Activated CD4-positive, alpha-beta T cell treated with anti-CD3 and anti-CD28 coated beads, Interleukin-2, amount 50 U/mL, for 16 hours (primary cell): ENCODE measurements at regions not wholly inside any gene's neighbourhood (a gene's known extent, or its start where the extent isn't known, plus 50 kb on each side); places are given as distances from the start of the nearest gene placed in this dataset.

Source experiments
- DNase-seq: peaks from one replicate; pipeline ENCODE4 v3.0.0-alpha.2; 2020

DNA sequence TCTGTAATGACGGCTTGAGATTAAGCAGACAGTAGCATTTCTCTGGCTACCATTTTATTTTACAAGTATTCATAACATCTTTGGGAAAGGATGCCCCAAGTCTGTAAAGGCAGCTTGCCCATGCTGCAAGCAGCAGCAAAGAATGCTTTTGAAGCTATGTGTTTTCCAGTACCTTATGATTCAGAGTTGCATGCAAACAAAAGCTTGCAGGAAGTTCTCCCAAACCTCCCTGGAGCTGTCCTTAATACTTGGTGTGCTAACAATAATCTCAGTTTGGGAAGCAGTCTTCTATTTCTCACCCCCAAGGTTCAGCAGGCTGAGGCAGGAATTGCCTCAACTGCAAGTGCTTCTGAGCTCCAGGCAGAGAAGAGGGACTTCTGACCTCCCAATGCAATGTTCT lies 60.8 kb downstream of the CCNA1 start:
- DNase-seq: no peak

DNA sequence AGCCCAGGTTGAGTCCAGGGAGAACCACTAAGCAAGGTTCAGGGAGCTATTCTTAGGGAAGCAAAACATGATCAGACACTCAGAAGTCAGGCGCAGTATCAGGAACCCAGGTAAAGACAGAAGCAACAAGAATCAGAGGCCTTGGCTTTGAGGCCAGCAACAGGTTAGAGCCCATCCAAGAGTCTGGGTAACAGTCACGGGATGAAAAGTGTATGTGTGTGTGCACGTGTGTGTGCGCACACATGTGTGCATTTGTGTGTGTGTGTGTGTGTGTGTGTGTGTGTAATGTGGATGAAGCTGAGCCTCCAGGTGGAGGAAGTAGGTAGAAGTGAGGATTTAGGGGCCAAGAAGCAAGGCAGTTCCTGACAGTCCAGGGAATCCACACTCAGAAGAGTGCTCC lies 63.1 kb downstream of the CCNA1 start:
- no peak for DNase-seq

DNA sequence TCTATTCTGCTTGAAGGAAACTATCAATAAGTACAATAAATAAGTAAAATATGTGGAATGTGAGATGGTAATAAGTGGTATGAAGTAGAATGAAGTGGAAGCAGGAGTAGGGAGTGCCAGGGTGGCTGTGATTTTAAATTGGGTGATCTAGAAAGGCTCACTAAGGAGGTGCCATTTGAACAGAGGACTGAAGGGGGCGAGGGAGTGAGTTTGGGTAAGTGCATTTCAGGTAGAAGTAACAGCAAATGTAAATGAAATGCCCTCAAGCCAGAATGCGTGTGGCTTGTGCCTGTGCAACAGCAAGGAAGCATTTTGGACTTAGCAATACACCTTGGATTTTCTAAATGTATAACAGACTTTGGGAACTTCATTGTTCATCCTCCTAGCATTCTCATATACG lies 77.1 kb downstream of the CCNA1 start:
- no peak for DNase-seq

DNA sequence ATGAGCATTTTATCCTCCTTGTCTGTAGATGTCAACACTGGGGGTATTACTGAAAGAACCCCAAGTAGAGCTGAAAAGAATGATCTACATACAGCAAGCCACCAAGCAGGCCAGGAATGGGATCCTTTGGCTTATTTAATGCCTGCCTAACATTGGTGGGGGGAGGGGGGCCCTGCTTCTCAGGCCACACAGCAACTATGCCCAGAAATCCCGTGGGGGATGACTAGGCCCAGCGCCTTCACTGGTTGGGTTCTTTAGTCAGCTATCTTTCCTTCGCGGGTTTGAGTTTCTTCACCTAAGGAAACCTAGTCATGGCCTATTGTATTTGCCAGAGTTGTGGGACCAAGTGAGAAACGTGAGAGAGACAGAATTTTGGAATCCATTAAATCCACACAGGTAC lies 80.5 kb downstream of the CCNA1 start:
- no peak for DNase-seq

GRCh38 chr13:36513266-36513665 lies 81.0 kb downstream of the CCNA1 start:
- DNase-seq: no peak

- DNase-seq: no peak
Measured at GRCh38 chr13:36515466-36515865, 83.2 kb downstream of the CCNA1 start.

DNA sequence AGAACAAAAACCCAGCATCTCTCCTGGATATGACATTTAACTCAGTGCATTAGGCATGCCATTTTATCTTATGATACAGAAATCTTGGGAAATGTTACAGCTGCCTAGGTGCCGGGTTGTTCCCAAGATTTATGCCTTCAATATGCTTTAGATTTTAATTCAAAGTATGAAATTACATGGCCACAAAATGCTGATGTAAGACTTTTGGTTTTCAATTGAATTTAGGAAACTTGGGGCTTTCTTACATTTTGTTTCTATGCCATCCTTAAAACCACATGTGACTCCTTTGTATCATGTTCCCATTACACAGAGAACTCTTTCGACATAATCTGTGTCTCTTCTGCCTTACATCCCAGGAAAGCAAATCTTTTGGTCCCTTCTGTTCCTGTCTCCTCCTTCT lies 83.9 kb downstream of the CCNA1 start:
- DNase-seq: no peak

GRCh38 chr13:36518707-36519106 lies 86.4 kb downstream of the CCNA1 start:
- DNase-seq: no peak

DNA sequence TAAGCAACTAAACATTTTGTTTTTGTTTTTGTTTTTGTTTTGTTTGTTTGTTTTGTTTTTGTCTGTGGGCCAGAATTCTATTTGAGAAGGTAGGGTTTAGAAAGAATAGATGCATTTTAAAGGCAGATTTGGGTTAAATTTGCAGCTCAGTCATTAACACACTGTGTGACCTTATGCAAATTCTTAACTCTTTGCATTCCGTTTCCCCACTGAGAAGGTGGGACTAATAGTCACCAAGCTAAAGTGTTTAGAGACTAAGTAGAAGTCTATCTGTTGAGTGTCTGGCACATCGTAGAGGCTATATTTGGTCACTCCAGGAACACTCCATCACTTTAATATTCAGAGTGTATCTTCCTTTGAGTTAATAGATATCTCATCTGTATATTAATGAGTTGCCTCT lies 87.1 kb downstream of the CCNA1 start:
- no peak for DNase-seq

DNA sequence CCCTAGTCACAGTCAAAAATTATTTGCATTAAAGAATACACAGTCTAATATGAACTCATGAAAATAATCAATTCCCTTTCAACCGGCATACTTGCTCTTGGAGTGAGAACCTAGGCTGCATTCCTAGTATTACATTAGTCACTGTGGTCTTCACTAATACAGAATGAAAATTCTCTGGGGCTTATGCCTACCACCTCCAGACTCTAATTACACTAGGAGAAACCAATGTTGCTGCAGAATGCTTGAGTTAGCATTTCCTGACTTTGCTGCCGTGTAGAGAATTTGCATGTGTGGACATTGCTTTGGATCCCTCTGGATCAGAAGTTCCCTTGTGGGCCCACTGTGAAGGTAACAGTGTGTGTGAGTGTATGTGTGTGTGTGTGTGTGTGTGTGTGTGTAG lies 87.8 kb downstream of the CCNA1 start:
- no peak for DNase-seq

DNA sequence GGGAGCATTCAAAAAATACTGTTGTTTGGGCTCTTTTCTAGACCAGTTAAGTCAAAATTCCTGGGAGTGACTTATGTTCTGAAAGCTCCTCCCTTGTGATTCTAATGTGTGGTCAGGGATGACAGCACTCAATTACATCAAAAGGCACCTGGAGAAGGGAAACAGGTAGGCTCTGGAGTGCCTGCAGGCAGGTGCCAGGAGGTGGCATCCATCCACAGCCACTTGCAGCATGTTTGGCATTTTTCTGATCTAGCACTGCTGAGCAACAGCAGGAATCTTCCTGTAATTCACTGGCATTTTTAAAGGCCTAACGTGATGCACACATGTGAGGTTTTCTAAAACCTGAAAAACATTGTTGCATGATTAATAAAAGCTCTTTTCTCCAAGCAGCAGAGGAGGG lies 94.6 kb downstream of the CCNA1 start:
- no peak for DNase-seq

DNA sequence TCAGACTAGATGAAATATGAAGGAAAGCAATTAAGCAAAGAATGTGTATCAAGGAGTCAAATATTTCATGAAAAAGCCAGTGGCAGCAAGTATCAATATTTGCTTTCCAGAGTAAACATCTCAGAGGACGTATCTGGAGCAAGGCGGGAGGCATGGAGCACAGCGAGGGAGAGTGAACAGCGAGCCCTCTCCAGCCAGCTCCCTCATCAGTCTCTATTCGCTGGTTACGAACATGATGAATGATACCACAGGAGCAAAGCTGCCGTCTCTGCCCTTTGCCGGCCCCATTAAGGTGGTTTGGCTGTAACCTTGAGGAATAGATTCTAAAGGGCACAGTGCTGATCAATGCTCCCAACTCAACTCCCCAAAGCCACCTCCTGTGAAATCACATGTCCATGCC lies 95.8 kb downstream of the CCNA1 start:
- DNase-seq: no peak

DNA sequence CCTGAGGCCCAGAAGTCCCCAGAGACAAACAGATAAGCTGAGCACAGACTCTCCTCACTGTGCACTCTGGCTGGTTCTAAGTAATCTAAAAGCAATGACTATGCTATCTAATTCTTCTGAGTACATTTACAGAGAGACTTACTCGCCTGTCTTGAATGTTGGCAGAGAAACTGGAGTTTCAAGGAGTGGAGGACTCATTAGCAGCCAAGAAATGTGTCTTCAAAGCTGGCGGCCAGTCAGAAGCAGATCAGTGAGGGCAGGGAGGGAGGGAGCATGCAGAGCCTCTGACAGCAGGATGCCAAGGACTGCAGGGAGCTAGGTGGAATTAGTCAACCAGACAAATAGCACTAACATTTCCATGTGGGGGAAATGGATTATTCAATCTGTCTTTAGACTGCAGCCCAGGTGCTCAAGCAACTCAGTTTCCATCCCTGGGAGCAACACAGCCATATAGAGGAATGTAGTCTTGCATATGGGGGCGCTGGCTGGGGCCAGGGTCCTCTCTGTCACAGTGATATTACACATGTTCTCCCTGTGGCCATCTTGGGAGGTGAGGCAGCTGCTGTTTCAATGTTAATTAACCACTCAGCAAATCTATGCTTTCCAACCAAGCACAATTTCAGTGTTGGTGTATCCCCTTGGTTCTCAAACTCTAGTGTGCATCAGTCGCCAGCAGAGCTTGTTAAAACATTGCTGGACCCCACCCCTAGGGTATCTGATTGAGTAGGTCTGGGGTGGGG lies 97.9 kb downstream of the CCNA1 start:
- no peak for DNase-seq

- no peak for DNase-seq
Measured at GRCh38 chr13:36530861-36531590, 98.7 kb downstream of the CCNA1 start.

DNA sequence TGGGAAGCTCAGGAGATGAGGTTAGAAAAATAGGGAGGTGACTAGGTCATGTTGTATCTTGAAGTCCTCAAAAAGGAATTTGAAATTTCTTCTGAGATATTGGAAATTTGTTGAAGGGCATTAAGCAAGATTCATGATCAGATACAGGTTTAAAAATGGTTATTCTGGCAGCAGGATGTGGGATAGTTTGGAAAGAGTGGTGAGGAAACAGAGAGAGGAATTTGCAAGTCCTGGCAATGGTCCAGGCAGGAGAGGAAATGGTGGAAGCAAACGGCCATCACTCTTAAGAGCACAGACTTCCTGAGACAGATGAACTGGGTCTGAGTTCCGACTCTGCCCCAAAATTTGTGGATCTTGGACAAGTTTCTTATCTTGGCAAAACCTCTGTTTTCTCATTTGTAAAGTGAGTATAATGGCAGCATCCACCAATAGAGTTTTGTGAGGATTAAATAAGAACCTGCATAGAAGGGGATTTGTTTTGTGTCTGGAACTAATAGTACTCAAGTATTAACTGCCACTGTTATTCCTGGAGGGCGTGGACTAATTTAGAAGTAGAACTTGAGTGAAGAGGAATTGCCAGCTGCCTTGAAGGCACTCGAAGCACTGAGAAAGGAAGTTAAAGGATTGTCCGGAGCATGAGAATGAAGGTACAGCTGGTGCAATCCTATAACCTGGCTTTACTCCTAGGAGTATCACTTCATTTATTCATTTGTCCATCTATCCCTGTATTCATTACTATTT lies 99.6 kb downstream of the CCNA1 start:
- no peak for DNase-seq

DNA sequence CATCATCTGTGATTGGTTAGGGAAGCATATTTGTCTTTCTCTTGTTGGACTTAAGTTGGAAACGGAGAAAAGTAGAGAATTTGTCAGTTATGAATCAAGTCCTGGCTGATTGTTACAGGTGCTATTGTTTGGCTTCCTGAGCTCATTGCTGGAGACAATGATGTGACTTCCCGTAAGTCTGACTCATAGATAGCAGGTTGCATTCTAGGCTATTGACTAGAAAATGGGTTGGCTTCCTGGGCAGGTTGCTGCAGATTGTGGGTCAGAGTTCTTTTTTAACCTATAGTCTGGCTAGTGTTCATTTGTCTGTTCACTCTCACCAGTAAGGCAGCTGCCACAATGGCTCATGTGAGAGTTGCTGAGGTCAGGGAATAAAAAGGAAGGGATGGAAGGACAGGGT lies 101.5 kb downstream of the CCNA1 start:
- peak; percentile 1 for DNase-seq

GRCh38 chr13:36536546-36536945 lies 104.3 kb downstream of the CCNA1 start:
- DNase-seq: no peak

DNA sequence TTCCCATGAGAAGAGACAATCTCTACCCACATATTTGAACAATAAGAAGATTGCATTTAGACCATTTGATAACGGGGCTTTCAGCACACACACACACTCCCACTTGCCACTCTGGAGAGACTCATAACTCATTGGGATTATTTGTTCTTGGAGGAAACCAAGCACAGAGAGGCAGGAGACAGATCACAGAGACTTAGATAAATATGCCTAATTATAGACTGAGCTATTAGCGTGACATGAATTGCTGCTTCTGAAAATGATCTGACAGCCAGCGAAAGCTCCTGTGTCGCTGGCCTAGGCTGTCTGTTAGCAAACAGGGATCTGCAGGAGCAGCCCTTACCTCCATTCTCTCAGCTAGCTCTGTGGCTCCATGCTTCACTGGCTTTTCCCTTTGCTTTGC lies 111.4 kb downstream of the CCNA1 start:
- DNase-seq: no peak

DNA sequence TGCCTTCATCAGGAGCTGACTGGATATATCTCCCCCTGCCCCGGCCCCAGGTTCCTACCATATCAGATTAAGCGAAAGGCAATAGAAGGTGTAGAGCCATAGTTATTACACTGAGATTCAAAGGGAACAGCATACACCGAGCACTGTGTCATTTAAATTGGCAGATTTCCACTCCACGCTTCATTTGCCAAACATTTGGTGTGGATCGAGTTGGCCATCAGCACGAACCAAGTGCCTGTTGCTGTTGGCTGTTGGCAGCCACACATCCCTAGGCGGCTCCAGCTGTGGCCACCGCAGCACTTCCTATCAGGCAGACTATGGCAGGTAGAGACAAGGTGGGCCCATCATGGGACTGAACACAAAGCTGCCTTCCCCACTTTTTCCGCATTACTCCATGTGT lies 115.8 kb downstream of the CCNA1 start:
- DNase-seq: no peak

DNA sequence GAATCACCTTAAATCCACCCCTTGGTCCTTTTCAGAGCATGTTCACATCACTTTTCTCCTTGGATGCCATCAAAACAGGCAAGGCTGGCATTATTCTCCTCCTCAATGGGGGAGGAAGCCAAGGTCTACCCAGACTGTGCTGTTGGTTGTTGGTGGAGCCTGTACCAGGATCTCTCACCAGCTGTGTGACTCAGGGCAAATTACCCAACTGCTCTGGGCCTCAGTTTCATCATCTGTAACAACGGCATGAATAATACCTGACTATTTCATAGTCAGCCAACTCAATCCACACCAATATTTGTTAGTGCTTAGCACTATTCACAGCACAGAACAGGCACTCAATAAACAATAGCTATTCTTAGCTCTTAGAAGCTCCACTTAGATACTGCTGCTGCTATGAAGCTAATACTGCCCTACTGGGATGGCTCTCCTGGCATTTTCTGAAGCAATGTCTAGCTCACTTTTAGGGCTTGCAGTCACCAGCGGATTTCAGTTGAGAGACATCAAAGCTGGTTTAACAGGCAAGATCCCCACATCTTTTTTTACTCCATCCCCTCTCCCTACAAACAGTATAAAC lies 116.9 kb downstream of the CCNA1 start:
- no peak for DNase-seq

DNA sequence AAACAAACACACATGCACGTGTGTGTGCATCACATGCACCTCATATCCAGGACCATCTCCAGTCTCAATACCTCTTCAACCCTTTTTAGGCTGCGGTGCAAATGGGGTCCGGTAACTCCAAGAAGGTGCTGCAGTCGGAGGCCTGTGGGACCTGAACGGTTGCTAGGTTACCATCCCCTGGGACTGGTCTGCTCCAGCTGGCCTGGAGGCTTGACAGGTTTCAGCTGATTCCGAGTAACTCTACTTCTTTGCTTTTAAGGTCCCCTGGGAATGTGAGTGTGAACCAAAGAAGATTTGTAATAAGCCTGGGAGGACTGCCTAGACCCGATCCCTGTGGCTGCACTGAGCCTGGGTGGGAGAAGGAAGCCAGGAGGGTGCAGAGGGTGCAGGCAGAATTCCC lies 117.5 kb downstream of the CCNA1 start:
- DNase-seq: no peak

DNA sequence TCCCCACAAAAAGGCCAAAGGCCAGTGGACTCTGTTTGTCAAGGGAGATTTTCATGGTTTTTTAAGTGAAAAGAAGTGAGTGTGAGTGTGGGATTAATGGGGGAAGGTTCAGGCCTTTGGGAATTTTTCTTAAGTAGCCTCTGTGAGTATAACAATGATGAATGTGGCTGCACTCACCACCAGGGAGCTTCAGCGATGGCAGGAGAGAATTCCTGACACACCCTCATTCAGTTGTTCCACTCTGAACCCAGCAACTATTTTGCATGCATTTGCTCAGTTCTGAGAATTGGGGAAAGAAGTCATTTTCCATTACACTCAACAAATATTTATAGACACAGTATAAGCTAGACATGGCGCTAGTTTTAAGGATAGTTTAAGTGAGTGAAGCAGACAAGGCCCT lies 117.9 kb downstream of the CCNA1 start:
- DNase-seq: no peak

GRCh38 chr13:36551445-36551844 lies 119.2 kb downstream of the CCNA1 start:
- no peak for DNase-seq

DNA sequence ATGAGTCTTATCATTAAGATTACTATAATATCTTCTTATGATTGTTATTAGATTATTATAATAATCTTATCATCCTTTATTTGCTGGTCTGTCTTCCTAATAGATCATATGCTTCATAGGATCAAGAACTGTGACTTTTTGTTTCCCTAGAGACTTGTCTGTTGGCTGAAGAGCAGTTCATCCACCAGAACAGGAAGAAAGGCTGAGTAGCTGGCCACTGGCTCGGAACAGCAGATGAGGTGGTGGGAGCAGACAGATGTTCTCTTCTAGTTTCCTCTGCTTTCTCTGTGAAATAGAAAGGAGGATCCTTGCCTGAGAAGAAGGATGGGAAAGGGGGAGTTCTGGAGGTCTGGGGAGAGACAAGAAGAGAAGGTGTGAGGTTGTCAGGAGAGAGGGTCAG lies 120.0 kb downstream of the CCNA1 start:
- DNase-seq: no peak
